HepG2 (cell line): ENCODE measurements at regions not wholly inside any gene's neighbourhood (a gene's known extent, or its start where the extent isn't known, plus 50 kb on each side); places are given as distances from the start of the nearest gene placed in this dataset.
A peak's percentile ranks its signal among the peaks of the same experiment; 100 is the strongest.

Source experiments
- GMEB1 ChIP-seq: sonication (generic); formaldehyde crosslinking; IDR thresholded peaks from 2 replicates; pipeline ENCODE4 v1.5.1; 2020; ENCODE audit warnings: missing genetic modification reagents, mild to moderate bottlenecking, borderline replicate concordance
- KAT7 ChIP-seq: IDR thresholded peaks from 2 replicates; pipeline ENCODE4 v1.6.1; 2018; ENCODE audit warnings: borderline replicate concordance, missing compliant biosample characterization
- MLLT10 ChIP-seq: sonication (generic); formaldehyde crosslinking; IDR thresholded peaks from 2 replicates; pipeline ENCODE4 v1.4.0; 2020; ENCODE audit warnings: missing genetic modification reagents
- NFATC3 ChIP-seq: sonication (generic); formaldehyde crosslinking; IDR thresholded peaks from 2 replicates; pipeline ENCODE4 v1.5.1; 2020; ENCODE audit warnings: mild to moderate bottlenecking, missing genetic modification reagents
- NR2F1 ChIP-seq, 2 experiments: fragments of 450-650 bp in 1 of 2; formaldehyde crosslinking in 1 of 2; IDR thresholded peaks; 2 replicates each; pipeline versions ENCODE4 v1.5.0 to v1.6.1; 2016 to 2020; ENCODE audit warnings: mild to moderate bottlenecking in 1 of 2, missing compliant biosample characterization in 1 of 2, missing genetic modification reagents in 1 of 2, moderate library complexity in 1 of 2
- ZFAT ChIP-seq: sonication (generic); formaldehyde crosslinking; conservative IDR thresholded peaks from 2 replicates; pipeline ENCODE4 v1.8.1; 2023; ENCODE audit warnings: missing genetic modification reagents, inconsistent platforms
- ZNF12 ChIP-seq: sonication (generic); formaldehyde crosslinking; IDR thresholded peaks from 2 replicates; pipeline ENCODE4 v1.5.0; 2020; ENCODE audit warnings: missing genetic modification reagents
- ZNF33A ChIP-seq: sonication (generic); formaldehyde crosslinking; IDR thresholded peaks from 2 replicates; pipeline ENCODE4 v1.5.1; 2020; ENCODE audit warnings: missing genetic modification reagents, mild to moderate bottlenecking, moderate library complexity, borderline replicate concordance
- ZNF362 ChIP-seq: sonication (generic); formaldehyde crosslinking; IDR thresholded peaks from 2 replicates; pipeline ENCODE4 v1.4.0; 2020; ENCODE audit warnings: missing genetic modification reagents, mild to moderate bottlenecking, borderline replicate concordance
- ZNF446 ChIP-seq: sonication (generic); formaldehyde crosslinking; IDR thresholded peaks from 2 replicates; pipeline ENCODE4 v1.5.0; 2020; ENCODE audit warnings: mild to moderate bottlenecking, missing genetic modification reagents
- ZNF644 ChIP-seq: IDR thresholded peaks from 2 replicates; pipeline ENCODE4 v1.6.1; 2016; ENCODE audit warnings: low read depth
- ZSCAN22 ChIP-seq: sonication (generic); formaldehyde crosslinking; IDR thresholded peaks from 2 replicates; pipeline ENCODE4 v1.4.0; 2020; ENCODE audit warnings: mild to moderate bottlenecking, missing genetic modification reagents
- TF ChIP-seq, protein P1 (sequence below): sonication (generic); formaldehyde crosslinking; IDR thresholded peaks from 2 replicates; pipeline ENCODE4 v1.5.1; 2020; ENCODE audit warnings: mild to moderate bottlenecking, missing genetic modification reagents, borderline replicate concordance
- TF ChIP-seq, protein P2 (sequence below): sonication (generic); formaldehyde crosslinking; conservative IDR thresholded peaks from 2 replicates; pipeline ENCODE4 v1.4.0; 2020; ENCODE audit warnings: missing genetic modification reagents
- TF ChIP-seq, protein P3 (sequence below): sonication (generic); formaldehyde crosslinking; IDR thresholded peaks from 2 replicates; pipeline ENCODE4 v1.4.0; 2020; ENCODE audit warnings: mild to moderate bottlenecking, missing genetic modification reagents

DNA sequence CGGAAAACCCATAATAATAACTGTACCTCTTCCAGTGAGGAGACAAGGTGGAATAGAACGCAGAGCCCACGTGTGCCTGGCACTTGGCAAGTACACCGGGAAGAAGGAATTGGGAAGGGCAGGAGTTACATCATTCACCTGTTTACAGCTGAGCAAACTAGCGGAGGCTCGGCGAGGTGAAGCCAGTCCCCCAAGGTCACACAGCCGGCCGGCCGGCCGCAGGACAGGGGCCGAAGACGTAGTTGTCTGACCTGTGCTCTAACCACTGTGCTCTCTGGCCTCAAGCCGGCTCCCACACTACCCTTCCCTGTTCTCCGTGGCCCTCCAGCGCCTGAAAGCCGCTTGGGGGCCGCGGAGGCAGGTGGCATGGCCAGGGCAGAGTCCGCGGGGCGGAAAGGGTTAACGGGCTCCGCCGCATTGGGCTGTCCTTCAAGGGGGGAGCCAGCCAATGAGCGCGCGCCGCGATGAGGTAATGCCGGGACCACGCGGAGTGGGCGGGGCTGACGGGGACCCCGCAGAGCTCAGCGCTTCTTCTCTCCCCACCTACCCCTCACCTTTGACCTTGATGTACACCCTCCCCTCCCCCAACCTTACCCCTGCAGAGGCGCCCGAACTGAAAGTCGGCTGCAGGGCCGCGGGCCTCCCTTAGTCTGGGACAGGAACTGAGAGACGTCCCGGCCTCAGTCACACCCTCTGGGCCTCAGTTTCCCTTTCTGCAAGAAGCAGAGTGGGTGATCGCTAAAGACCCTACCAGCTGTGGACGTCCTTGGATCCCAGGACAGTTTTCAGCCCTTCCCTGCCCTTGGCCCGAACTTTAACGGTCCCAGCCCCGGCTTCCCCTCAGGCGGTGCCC is 125.1 kb downstream of the C9orf50 start (continued):
- TF ChIP-seq, protein P1, sequence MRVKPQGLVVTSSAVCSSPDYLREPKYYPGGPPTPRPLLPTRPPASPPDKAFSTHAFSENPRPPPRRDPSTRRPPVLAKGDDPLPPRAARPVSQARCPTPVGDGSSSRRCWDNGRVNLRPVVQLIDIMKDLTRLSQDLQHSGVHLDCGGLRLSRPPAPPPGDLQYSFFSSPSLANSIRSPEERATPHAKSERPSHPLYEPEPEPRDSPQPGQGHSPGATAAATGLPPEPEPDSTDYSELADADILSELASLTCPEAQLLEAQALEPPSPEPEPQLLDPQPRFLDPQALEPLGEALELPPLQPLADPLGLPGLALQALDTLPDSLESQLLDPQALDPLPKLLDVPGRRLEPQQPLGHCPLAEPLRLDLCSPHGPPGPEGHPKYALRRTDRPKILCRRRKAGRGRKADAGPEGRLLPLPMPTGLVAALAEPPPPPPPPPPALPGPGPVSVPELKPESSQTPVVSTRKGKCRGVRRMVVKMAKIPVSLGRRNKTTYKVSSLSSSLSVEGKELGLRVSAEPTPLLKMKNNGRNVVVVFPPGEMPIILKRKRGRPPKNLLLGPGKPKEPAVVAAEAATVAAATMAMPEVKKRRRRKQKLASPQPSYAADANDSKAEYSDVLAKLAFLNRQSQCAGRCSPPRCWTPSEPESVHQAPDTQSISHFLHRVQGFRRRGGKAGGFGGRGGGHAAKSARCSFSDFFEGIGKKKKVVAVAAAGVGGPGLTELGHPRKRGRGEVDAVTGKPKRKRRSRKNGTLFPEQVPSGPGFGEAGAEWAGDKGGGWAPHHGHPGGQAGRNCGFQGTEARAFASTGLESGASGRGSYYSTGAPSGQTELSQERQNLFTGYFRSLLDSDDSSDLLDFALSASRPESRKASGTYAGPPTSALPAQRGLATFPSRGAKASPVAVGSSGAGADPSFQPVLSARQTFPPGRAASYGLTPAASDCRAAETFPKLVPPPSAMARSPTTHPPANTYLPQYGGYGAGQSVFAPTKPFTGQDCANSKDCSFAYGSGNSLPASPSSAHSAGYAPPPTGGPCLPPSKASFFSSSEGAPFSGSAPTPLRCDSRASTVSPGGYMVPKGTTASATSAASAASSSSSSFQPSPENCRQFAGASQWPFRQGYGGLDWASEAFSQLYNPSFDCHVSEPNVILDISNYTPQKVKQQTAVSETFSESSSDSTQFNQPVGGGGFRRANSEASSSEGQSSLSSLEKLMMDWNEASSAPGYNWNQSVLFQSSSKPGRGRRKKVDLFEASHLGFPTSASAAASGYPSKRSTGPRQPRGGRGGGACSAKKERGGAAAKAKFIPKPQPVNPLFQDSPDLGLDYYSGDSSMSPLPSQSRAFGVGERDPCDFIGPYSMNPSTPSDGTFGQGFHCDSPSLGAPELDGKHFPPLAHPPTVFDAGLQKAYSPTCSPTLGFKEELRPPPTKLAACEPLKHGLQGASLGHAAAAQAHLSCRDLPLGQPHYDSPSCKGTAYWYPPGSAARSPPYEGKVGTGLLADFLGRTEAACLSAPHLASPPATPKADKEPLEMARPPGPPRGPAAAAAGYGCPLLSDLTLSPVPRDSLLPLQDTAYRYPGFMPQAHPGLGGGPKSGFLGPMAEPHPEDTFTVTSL (CRISPR knock-in tag), result no peak
- TF ChIP-seq, protein P2, sequence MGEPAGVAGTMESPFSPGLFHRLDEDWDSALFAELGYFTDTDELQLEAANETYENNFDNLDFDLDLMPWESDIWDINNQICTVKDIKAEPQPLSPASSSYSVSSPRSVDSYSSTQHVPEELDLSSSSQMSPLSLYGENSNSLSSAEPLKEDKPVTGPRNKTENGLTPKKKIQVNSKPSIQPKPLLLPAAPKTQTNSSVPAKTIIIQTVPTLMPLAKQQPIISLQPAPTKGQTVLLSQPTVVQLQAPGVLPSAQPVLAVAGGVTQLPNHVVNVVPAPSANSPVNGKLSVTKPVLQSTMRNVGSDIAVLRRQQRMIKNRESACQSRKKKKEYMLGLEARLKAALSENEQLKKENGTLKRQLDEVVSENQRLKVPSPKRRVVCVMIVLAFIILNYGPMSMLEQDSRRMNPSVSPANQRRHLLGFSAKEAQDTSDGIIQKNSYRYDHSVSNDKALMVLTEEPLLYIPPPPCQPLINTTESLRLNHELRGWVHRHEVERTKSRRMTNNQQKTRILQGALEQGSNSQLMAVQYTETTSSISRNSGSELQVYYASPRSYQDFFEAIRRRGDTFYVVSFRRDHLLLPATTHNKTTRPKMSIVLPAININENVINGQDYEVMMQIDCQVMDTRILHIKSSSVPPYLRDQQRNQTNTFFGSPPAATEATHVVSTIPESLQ (CRISPR knock-in tag), result no peak; the same call in 1 of the 2 replicates
- no peak for TF ChIP-seq ZNF362
- TF ChIP-seq GMEB1 (CRISPR knock-in tag), result no peak
- peak; percentile 80 to 88 for TF ChIP-seq NR2F1 (CRISPR knock-in tag; IDR thresholded peaks at IDR 0.05)
- no peak for TF ChIP-seq NFATC3
- TF ChIP-seq KAT7 (CRISPR knock-in tag), result 0 out of 2 replicates have a peak, but pooled peaks have one; percentile 23
- TF ChIP-seq ZNF33A, result no peak
- TF ChIP-seq ZNF12 (CRISPR knock-in tag), result 0 out of 2 replicates have a peak, but pooled peaks have one; percentile 21
- TF ChIP-seq ZFAT (CRISPR knock-in tag), result no peak
- no peak for TF ChIP-seq MLLT10 (CRISPR knock-in tag)
- TF ChIP-seq, protein P3, sequence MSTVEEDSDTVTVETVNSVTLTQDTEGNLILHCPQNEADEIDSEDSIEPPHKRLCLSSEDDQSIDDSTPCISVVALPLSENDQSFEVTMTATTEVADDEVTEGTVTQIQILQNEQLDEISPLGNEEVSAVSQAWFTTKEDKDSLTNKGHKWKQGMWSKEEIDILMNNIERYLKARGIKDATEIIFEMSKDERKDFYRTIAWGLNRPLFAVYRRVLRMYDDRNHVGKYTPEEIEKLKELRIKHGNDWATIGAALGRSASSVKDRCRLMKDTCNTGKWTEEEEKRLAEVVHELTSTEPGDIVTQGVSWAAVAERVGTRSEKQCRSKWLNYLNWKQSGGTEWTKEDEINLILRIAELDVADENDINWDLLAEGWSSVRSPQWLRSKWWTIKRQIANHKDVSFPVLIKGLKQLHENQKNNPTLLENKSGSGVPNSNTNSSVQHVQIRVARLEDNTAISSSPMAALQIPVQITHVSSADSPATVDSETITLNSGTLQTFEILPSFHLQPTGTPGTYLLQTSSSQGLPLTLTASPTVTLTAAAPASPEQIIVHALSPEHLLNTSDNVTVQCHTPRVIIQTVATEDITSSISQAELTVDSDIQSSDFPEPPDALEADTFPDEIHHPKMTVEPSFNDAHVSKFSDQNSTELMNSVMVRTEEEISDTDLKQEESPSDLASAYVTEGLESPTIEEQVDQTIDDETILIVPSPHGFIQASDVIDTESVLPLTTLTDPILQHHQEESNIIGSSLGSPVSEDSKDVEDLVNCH (CRISPR knock-in tag), result no peak
- TF ChIP-seq ZSCAN22 (CRISPR knock-in tag), result no peak
- no peak for TF ChIP-seq ZNF644 (CRISPR knock-in tag)
- TF ChIP-seq ZNF446 (CRISPR knock-in tag), result no peak; the same call in 1 of the 2 replicates
